OCI-LY1 (cell line): ENCODE measurements at regions not wholly inside any gene's neighbourhood (a gene's known extent, or its start where the extent isn't known, plus 50 kb on each side); places are given as distances from the start of the nearest gene placed in this dataset.

Experiments used
- H2AFZ ChIP-seq: fragments of 200-600 bp; sonication (generic), shearing (Covaris generic); 2 replicates; pipeline ENCODE4 v1.6.0; 2014; ENCODE audit warnings: antibody characterized with exemption, mild to moderate bottlenecking, low read length
- H3F3A ChIP-seq: fragments of 200-600 bp; sonication (generic), shearing (Covaris generic); 2 replicates; pipeline ENCODE4 v1.6.0; 2014; ENCODE audit warnings: mild to moderate bottlenecking, antibody characterized with exemption, low read length, moderate library complexity; ENCODE audit not compliant: insufficient read depth
- H3K27ac ChIP-seq: fragments of 200-600 bp; sonication (generic); 2 replicates; pipeline ENCODE4 v1.5.1; 2014; ENCODE audit warnings: low read length, mixed run types, mild to moderate bottlenecking, low read depth; ENCODE audit not compliant: poor library complexity, severe bottlenecking
- H3K27me3 ChIP-seq: fragments of 200-600 bp; sonication (generic); 2 replicates; pipeline ENCODE4 v1.6.0; 2014; ENCODE audit warnings: antibody characterized with exemption, mild to moderate bottlenecking, low read length, moderate library complexity; ENCODE audit not compliant: insufficient read depth
- H3K36me3 ChIP-seq: fragments of 200-600 bp; sonication (generic); 2 replicates; pipeline ENCODE4 v1.6.1; 2014; ENCODE audit warnings: mild to moderate bottlenecking, antibody characterized with exemption, low read length, moderate library complexity, mixed read lengths; ENCODE audit not compliant: insufficient read depth
- H3K4me1 ChIP-seq: fragments of 200-600 bp; sonication (generic); 2 replicates; pipeline ENCODE4 v1.5.1; 2014; ENCODE audit warnings: mild to moderate bottlenecking, low read length, moderate library complexity; ENCODE audit not compliant: insufficient read depth, severe bottlenecking
- H3K4me2 ChIP-seq: fragments of 200-600 bp; sonication (generic), shearing (Covaris generic); 2 replicates; pipeline ENCODE4 v1.6.1; 2014; ENCODE audit warnings: low read length
- H3K4me3 ChIP-seq: fragments of 200-600 bp; sonication (generic); 2 replicates; pipeline ENCODE4 v1.5.1; 2014; ENCODE audit warnings: low read length, low read depth, mild to moderate bottlenecking, mixed read lengths; ENCODE audit not compliant: poor library complexity, severe bottlenecking
- H3K79me2 ChIP-seq: fragments of 200-600 bp; shearing (Covaris generic); 2 replicates; pipeline ENCODE4 v1.6.1; 2016; ENCODE audit warnings: mixed run types, low read length, mixed read lengths; ENCODE audit not compliant: insufficient read depth
- H3K9ac ChIP-seq: fragments of 200-600 bp; sonication (generic), shearing (Covaris generic); 2 replicates; pipeline ENCODE4 v1.6.1; 2014; ENCODE audit warnings: mild to moderate bottlenecking, low read length, mixed read lengths
- H3K9me2 ChIP-seq: fragments of 200-600 bp; sonication (generic), shearing (Covaris generic); 2 replicates; pipeline ENCODE4 v1.6.1; 2014; ENCODE audit warnings: low read depth, mild to moderate bottlenecking, low read length, mixed read lengths
- H3K9me3 ChIP-seq: fragments of 200-600 bp; shearing (Covaris generic); 2 replicates; pipeline ENCODE4 v1.6.1; 2014; ENCODE audit warnings: low read length, mixed read lengths
- H4K20me1 ChIP-seq: fragments of 200-600 bp; sonication (generic), shearing (Covaris generic); 2 replicates; pipeline ENCODE4 v1.6.0; 2016; ENCODE audit warnings: mild to moderate bottlenecking, low read length; ENCODE audit not compliant: insufficient read depth
- CTCF ChIP-seq: fragments of 200-600 bp; sonication (generic), shearing (Covaris generic); IDR thresholded peaks from 2 replicates; pipeline ENCODE4 v1.5.1; 2017; ENCODE audit warnings: mild to moderate bottlenecking, antibody characterized with exemption, low read length, moderate library complexity, mixed read lengths
- EZH2 ChIP-seq: fragments of 200-600 bp; sonication (generic), shearing (Covaris generic); IDR thresholded peaks from 2 replicates; pipeline ENCODE4 v1.8.0; 2017; ENCODE audit warnings: borderline replicate concordance, mixed run types, mild to moderate bottlenecking, antibody characterized with exemption, low read length, moderate library complexity, mixed read lengths

GRCh38 chr22:48323746-48324145 lies 1503.9 kb downstream of the BRD1 start:
- H3K79me2 ChIP-seq, result no peaks in the 10 kb centered on the region
- TF ChIP-seq EZH2, result no peak
- TF ChIP-seq CTCF, result no peak

GRCh38 chr22:48322907-48323306 lies 1504.8 kb downstream of the BRD1 start:
- H3K9me2 ChIP-seq, result no peaks in the 10 kb centered on the region
- peaks cover 17% of the 10 kb centered on the region for H3K27me3 ChIP-seq
- no peaks in the 10 kb centered on the region for H4K20me1 ChIP-seq
- H3K9ac ChIP-seq, result no peak overlapping the region
- peaks cover 4% of the 10 kb centered on the region; the same call in 1 of the 2 replicates for H3K9me3 ChIP-seq
- H3K36me3 ChIP-seq, result no peaks in the 10 kb centered on the region; the same call in 1 of the 2 replicates
- H3K4me3 ChIP-seq, result no peak overlapping the region
- no peaks in the 10 kb centered on the region for H3K4me1 ChIP-seq
- H2AFZ ChIP-seq, result no peak overlapping the region
- H3F3A ChIP-seq, result no peaks in the 10 kb centered on the region
- no peak overlapping the region for H3K27ac ChIP-seq
- no peaks in the 10 kb centered on the region for H3K79me2 ChIP-seq
- no peak overlapping the region for H3K4me2 ChIP-seq
- TF ChIP-seq CTCF (no peak), EZH2 (no peak)

More at GRCh38 chr22:48323746-48324145, 1503.9 kb downstream of the BRD1 start:
- Histone ChIP-seq H3K36me3 (no peaks in the 10 kb centered on the region; the same call in 1 of the 2 replicates), H3K4me3 (no peak overlapping the region), H3K4me1 (no peaks in the 10 kb centered on the region), H3K27me3 (peaks cover 17% of the 10 kb centered on the region), H3F3A (no peaks in the 10 kb centered on the region), H3K9ac (no peak overlapping the region), H4K20me1 (no peaks in the 10 kb centered on the region), H2AFZ (no peak overlapping the region), H3K9me3 (peaks cover 4% of the 10 kb centered on the region; the same call in 1 of the 2 replicates), H3K27ac (no peak overlapping the region), H3K9me2 (no peaks in the 10 kb centered on the region), H3K4me2 (no peak overlapping the region)

- Histone ChIP-seq H3K36me3 (no peaks in the 10 kb centered on the region; the same call in 1 of the 2 replicates), H3K4me3 (no peak overlapping the region), H3K4me1 (no peaks in the 10 kb centered on the region), H2AFZ (no peak overlapping the region), H3K4me2 (no peak overlapping the region), H3K9ac (no peak overlapping the region), H3K79me2 (no peaks in the 10 kb centered on the region), H3K9me2 (no peaks in the 10 kb centered on the region), H3K9me3 (peaks cover 4% of the 10 kb centered on the region; the same call in 1 of the 2 replicates), H3K27me3 (peaks cover 17% of the 10 kb centered on the region), H3K27ac (no peak overlapping the region), H3F3A (no peaks in the 10 kb centered on the region), H4K20me1 (no peaks in the 10 kb centered on the region)
- TF ChIP-seq EZH2 (no peak), CTCF (no peak)
Measured at GRCh38 chr22:48321986-48322545, 1505.6 kb downstream of the BRD1 start.
